GM19452 (cell line): ENCODE measurements at regions not wholly inside any gene's neighbourhood (a gene's known extent, or its start where the extent isn't known, plus 50 kb on each side); places are given as distances from the start of the nearest gene placed in this dataset.

Experiments used
- ATAC-seq: cut with Tn5 transposase; IDR thresholded peaks from one replicate; pipeline ENCODE4 v1.9.1; 2021; ENCODE audit not compliant: unreplicated experiment

DNA sequence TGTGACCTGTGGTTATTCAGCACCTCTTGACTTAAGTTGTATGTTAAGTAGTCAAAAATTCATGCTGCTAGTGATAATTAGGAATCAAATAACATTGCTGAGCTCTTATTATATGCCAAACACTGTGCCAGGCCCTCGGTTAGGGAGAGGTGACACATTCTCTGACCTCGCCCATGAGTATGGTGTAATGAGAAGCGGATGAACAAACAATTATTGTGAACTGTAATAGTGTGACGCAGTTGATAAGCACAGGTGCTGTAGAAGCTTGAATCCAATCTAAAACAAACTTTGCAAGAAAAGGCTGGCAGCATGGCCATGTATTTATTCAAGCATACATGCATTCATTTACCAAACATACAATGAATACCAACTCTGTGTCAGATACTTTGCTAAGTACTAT, 303.5 kb upstream of the HS3ST1 start:
- no peak for ATAC-seq

DNA sequence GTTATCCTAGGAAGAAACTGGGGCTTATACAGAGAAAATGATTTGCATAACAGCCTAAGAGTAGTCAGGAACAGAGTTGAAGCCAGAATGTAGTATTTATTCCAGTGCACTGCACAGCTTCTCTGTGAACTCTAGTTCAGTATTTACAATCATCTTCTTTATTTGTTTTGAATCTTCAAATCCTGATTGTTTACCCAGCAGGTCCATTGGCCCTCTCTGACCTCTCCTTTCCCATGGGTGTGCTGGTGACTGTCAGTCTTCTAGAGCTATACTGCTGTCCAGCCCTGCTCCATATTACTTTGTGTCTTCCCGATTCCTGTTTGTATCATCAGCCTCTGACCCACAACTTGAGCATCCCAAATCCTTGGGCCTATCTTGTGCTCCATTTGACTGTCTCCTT, 301.9 kb upstream of the HS3ST1 start:
- ATAC-seq: no peak

DNA sequence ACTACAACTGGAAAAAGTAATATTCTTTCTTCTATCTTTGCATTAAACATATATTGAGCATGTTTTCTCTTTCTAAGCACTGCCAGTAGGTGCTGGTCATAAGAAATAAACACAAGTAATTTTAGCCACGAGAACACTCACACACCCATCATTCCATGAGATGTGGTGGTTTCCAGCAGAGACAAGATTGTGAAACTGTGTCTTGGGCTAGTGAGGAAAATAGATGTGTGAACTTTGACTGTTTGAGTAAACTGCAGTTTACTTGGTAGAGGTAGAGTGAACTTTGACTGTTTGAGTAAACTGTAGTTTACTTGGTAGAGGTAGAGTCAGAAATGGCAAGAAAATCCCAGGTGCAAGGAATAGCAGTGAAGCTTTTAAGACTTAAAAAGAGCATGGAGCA, 300.9 kb upstream of the HS3ST1 start:
- no peak for ATAC-seq

DNA sequence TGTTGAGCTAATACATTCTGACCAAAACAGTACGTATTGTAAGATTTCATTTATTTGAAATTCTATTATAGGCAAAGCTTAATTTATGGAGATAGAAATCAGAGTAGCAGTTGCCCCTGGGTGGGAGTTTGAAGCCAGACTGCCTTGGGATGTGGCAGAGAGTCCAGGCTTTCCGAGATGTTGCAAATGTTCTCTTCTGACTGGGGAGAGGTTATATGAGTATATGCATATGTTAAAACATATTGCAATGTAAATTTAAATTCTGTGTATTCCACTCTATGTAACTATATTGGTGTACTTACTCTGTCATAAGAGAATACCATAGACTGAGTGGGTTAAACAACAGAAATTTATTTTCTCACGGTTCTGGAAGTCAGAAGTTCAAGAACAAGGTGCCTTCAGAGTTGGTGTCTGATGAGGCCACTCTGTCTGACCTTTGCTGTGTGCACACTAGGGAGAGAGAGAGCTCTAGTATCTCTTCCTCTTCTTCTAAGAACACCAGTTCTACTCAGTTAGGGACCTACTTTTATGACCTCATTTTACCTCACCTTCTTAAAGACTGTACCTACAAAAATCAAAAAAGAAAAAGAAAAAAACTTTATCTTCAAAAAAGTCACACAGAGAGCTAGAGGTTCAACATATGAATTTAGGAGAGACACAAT, 299.3 kb upstream of the HS3ST1 start:
- ATAC-seq: no peak

DNA sequence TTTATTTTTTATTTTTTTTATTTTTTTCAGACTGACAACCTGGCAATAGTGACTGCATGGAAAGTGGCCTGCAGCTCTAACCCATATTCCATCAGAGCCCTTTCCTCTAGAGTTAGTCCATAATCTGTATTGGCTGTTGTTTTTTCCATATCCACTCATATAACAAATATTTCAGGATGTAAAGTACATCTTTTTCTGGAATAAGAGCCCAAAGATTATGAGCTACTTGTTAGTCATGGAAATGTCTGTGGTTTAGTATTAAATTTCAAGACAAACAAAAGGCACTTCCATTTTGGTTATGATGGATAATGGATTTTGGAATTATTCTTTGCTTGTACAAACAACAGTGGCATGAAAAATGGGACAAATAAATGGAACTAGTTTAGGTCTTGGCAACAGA, 296.0 kb upstream of the HS3ST1 start:
- no peak for ATAC-seq

DNA sequence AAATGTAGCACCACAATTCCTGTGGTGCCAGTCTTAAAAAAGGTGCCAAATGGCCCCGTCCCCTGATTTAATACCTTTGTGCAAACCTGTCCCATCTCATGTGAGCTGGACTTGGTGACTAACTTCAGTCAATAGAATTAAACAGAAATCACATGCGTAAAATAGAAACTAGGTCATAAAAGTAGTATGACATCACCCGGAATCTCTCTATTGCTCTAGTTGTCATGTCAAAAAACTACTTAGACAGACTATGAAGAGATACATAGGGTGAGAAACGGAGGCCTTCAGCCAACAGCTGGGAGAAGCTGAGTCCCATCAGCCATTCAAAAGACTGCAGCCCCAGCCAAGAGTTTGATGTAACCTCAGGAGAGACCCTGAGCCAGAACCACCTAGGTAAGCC, 293.5 kb upstream of the HS3ST1 start:
- ATAC-seq: no peak

DNA sequence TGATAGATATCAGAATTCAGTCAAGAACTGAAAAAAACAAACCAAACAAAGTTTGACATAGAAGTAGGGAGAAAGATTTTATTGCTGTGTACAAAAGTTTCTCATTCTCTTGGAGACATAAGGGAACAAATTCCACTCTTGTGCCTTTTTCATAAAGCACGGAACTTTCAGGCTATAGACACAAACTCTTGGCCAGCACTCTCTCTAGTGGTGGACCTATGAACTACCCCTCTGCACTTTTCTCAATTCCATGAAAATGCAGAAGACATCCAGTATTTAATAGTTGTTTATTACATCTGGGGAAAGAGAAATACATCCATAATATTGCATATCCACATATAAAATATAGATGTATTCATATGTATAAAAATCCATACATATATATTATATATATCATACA, 291.6 kb upstream of the HS3ST1 start:
- ATAC-seq: no peak

DNA sequence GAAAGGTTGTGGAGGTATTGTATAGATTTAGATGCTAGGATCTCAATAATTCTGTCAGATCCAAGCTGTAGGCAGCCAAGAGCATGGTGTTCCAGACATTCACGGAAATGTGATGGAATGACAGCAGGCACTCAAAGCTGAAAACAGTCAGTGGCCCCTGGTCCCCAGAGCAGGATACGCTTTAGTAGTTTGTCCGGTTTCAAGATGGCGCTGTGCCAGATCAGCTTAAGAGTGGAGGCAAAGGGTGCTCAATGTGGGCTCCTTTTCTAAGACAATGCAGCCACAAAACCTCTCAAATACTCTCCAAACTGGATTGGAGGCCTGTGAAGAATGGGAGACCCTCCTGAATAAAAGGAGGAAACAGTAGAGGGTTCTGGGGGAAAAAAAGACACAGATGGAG, 291.2 kb upstream of the HS3ST1 start:
- no peak for ATAC-seq

DNA sequence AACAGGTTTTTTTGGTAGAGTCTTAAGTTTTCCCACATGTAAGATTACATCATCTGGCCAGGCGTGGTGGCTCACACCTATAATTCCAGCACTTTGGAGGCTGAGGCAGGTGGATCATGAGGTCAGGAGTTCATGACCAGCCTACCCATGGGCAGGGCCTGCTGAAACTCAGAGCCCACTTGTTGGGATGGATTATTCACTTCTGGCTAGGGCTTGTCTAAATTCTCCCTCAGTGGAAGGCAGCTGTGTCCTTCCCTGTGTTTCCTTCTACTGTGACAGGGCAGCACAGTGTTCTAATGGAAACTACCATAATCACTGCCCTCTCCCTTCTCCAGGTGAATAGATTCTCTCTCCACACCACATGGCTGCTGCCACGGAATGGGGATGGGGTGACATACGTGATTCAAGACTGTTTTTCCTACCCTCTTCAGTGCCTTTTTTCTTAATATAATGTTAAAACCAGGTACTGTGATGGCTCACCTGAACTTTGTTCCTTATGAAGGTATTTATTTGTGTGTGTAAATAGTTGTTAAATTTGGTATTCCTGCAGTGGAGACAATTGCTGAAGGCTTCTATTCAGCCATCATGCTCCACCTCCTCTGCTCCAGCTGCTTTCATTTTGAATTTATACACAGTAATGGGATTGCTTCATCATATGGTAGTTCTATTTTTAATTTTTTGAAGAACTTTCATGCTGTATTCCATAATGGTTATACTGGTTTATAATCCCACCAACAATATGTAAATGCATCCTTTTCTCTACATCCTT, 287.2 kb upstream of the HS3ST1 start:
- ATAC-seq: no peak

DNA sequence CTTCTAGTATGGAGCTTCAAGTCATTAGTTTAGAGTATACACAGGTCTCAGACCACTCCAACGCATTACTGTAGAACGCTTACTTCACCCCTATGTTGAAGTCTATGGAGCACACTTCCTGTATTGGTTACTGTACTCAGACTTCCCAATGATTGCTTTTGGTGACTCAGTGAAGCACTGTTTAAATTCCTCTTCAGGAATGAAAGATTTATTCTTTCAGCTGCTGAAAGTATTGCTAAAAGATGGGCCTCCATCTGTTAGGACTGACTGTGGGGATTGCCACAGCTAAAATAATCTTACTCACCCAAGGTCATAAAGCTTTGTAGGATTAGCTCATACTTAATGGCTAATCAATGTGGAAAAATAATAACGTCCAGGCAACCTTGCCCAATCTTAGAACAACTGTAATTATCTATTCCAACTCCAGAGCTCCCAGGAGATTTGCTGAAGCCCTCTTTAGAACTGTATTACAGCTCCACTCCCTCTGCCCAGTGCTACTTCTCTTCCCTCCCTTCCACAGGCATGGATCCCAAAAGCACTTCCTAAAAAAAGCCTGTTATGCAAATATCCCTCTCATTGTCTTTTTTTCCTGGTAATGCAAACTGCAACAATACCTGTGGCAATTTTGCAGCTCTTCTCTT, 281.9 kb upstream of the HS3ST1 start:
- ATAC-seq: no peak

DNA sequence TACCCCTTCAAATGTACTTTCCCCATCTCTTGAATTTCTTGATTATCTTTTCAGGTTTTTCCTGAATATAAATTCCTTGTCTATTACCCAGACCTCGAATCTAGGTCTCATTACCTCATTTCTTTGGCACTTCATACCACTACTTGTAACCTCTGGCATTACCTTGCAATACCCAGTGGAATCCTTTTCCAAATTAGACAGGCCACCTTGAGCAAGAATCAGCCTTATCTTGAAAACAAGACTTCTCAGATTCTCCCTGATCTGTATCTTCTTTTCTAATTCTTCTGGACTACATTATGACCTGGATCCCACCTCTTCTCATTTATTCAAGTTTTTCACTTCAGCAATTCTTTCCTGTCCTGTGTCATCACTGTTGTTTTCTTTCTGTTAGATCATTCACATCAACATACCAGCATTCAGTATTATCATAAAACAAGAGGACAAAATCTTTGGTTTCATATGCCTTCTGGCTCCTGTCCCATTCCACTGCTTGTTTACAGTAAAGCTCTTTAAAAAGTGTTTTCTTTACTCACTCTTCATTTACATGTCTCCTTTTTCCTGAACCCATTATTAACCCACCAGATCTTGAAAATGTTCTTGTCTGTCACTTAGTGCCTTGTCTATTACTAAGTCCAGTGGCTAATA, 275.6 kb upstream of the HS3ST1 start:
- no peak for ATAC-seq

DNA sequence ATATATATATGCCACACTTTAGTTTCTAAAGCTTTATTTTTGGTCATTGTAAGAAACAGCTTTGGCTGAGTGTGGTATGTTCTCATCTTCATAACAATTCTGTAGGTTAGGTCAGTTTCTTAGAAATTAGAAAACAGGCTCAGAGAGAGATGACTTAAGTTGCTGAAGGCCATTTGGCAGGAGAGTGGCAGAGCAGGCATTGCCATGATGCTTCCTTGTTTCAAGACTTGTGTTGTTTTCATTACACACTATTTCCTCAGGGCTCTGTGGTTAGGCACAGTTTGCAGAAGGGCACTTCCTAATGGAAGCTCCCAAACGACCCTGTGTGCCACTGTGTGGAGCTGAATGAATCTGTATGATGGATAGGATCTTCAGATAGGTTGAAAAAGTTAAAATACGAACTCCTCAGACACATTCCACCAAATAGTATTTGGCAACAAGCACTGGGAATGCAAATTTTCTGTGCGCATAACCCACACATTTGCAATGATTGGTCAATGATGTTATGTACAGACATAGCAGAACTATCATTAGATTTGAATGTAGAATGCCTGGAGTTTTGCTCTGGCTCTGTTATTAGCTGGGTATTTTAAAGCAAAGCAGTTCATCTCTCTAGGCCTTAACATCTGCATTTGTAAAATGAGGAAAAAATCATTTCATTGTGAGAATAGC, 274.3 kb upstream of the HS3ST1 start:
- ATAC-seq: no peak

DNA sequence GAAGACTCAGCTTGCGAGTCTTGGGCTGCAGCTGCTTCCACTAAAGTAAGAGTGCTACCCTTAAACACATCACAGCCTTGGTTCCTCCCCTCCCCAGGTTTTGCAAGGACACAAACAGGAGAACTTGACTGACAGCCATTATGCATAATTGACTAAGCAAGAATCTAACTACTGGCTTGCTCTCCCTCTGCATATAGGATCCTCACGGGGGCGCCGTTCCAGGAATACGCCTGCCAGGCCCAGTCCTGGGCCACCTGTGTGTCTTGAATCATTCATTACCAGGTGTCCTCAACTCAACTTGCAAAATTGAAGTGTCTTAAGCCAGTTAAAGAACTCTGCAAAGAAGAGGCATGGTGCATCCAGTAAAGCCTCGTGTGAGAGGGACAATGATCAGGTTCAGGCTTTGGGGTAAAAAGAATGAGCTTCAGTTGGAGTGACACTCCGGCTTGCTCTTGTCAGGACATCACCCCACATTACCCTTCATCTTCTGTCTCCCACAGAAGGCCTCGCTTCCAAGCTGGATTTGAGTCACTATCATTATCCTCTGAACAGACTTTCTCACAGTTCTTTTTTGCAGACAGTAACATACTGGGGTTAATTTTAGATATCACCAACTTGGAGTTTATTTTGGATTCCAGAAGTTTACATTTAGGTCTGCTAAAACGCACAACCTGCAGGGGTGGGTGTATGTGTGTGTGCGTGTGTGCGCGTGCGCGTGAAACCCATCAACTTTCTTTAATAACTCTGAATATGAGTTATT, 273.5 kb upstream of the HS3ST1 start:
- no peak for ATAC-seq

DNA sequence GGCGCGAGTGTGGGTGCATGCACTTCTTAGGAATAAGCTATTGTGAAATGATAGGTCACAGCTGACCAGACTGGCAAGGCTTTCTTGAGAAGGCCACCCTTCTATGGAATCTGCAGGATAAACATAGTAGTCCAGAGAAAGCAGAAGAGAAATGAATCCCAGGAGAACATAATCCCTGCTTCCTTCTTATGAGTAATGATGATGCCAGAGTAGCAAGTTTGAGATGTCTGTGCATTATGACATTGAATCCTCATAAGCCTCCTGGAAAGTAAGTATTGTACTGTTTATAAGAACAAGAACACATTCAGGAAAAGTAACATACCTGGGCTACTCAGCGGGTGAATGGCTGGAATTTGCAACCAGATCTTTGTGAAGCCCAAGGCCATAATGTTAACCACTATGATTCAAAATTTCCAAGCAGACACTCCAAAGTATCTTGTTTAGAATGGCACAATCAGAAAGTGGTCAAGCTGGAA, 272.1 kb upstream of the HS3ST1 start:
- ATAC-seq: no peak

DNA sequence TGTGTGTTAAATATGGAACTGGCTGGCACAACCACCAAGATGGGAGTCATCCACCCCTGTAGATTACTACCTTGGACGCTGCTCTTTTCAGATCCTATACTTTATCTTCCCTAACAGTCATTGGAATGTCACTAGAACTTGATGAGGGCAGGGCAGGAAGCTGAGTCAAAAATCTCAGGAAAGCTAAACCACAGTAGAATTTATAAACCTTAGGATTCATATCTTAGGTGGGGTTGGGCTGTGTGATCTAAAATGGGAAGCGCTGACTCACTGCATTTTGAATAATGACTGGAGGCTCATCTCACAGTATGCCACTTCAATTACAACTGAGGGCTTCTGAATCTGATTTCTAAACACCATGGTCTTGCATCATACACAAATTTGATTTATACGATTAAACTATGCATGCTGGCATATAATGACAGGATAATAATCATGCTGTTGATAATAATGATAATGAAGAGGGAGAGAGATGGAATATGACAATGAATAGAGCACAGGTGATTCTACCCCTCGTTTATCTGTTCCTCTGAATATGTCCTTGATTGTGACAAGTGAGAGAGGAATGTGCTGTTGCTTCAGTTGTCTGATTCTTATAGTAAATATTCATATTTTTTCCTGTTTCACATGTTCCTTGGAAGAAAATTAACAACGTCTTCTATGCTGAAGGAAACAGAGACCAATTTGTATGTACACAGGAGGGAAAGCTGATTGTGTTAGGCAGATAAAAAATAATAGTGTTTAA, 270.3 kb upstream of the HS3ST1 start:
- no peak for ATAC-seq

DNA sequence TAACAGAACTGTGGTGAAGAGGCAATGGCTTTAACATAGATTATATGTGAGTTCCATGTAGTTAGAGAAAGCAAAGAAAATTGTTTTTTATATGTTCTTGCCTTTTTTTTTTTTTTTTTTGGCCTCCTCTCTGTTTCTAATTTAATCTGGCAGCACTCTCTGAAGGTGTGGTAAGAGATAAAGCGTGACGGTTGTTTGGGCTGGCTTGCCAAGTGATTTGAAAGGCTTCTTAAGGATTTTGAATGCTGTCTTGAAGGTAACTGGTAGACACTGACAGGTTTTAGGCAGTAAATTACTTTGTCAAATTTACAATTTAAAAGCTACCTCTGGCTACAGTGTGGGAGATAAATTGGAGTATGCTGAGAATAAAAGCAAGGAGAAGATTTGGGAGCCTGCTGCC, 269.3 kb upstream of the HS3ST1 start:
- ATAC-seq: no peak

DNA sequence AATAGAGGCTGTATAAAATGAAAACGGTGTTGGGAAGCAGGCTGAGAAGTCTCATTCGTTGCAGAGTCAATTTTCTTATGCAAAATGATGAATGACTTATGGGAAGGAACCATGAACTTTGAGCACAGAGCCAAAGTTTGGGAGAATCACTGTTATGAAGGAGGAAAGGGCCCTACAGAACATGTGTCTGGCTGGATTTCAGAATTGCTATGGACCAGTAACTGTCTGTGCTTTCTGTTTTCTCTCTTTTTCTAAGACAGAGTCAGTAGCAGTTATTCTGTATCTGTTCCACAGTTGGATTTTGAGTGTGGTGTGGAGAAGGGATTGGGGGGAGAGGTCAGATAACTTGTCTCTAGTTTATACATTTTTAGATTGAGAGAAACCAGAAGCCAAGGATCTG, 265.0 kb upstream of the HS3ST1 start:
- ATAC-seq: no peak

DNA sequence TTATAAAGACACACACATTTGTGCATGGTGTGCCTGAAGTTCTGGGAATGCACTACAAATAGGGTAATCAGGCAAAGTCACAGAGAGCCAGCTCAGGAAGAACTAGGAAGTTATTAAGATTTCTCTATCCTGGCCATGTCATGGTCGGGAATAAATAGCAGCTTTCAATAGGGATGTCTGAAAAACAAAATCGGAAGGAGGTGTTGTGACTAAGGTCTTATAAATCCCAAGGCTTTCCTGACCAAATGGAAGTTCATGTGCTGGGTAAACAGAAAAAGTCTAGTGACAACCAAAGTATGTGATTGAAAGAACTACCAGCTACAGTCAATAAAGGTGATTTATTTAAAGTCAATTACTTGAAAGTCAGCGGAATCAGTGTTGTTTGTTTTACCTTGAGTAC, 262.5 kb upstream of the HS3ST1 start:
- ATAC-seq: no peak

DNA sequence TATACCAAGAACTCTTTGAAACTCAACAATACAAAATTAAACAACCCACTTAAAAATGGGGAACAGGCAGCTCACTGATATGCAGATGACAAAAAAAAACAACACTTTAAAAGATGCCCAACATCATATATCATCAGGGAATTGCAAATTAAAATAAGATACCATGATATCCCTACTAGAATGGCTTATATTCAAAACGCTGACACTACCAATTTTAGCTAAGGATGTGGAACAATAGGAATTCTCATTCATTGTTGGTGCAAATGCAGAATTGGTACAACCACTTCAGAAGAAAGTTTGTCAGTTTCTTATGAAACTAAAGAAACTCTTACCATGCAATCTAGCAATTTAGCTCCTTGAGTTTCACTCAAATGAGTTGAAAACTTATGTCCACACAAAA, 259.0 kb upstream of the HS3ST1 start:
- no peak for ATAC-seq

DNA sequence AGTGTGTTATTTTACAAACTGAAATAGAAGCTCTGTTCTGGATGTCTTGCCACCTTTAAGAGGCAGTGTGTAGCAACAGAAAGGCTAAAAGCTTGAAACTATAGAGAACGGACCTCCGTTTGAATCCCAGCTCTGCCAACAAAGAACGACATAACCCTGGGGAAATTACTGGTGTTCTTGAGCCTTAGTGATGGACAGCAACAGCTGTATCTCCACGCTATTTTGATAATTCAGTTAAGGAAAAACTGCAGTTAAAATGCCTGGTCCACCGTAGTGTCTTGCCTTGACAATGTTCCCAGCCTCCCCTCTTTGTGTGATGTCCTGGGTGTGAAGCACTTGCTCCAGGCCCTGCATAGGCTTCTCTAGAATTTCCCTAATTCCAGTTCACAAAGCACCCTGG, 256.8 kb upstream of the HS3ST1 start:
- ATAC-seq: no peak
